Umbilical cord (tissue), 1 donor: ENCODE measurements at regions not wholly inside any gene's neighbourhood (a gene's known extent, or its start where the extent isn't known, plus 50 kb on each side); places are given as distances from the start of the nearest gene placed in this dataset.

ENCODE experiments used
- DNase-seq: peaks from one replicate; pipeline ENCODE4 v3.0.0-alpha.2; 2015; ENCODE audit warnings: low spot score

DNA sequence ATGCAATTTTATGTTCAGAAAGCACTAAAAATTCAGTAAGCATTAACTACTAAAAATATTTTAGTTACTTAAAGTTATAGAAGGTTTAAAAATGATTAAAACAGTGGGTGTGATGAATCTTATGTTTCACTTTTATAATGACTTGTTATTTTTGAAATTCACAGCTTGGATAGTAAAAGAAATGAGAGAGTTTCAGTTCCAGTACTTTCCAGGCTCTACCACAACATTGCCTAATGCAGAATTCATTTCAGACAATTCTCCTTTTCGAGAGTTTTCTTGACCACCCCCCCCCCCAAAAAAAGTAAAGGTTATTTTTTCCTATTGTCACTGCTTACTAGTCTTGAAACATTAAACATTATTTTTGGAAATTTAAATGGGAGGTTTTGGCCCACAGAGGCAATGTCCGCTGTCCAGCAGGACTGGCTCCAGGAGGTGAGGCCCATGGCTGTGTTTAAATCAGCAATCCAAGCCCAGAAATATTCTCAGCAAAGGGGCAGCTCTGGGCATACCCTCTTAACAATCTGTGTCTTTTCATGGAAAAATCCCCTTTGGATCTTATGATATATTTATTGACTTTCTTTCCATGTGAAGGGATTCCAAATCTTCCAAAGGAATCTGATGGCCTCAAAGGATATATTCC lies 519.9 kb downstream of the MAFB start:
- DNase-seq: no peak

DNA sequence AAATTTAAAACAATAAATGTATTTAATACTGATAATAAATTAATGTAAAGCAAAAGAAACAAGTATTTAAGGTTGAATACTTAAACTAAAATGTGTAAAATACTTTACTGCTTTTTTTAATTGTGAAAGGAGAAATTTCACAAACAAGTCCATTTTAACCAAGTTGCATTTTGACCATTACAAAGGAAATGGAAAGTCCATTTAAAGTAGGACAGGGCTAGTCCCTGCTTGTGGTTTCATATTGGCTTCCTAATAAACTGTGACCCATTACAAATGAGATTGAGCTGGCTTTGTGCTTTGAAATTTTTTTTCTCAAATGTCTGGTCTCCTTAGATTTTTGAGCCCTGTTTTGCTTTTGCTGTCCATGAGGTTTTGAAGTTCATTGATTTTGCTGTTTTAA lies 527.6 kb downstream of the MAFB start:
- no peak for DNase-seq

DNA sequence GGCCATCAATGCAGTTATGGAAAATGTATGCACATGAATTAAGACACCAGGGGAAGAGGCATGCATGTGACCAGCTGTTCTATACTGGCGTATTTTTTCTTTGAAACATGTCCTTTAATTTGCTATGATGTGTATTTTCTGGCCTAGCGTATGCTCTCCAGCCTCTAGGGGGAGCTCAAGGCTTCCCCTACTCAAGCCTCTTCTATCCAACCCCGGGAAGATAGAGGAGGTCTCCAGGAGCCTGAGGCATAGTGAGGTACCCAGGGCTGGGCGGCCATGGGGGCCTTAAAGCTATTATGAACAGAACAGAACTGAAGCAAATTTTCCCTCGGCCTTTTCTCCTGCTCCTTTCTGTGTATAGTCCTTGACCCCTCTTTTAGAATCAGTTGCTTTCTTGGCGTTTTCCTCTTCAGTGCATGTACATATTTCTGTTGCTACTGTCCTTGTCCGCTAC lies 528.9 kb downstream of the MAFB start:
- DNase-seq: peak; percentile 54

DNA sequence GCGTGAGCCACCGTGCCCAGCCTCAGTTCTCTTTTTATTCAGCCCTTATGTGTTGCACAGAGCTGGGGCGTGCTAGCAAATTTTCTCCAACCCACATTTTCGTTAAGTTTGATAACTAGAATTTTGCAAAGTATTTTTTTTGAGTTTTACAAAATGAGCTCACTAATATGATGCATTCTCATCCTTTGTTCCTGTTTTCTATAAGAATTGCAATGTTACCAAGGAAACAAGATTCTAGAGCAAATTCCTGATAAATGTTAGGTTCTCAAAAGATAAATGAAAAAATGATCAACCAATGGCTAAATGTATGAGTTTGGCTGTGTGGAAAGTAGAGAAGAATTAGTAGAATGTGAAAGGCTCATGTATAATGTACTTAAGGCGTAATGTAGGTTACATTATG lies 529.8 kb downstream of the MAFB start:
- no peak for DNase-seq

DNA sequence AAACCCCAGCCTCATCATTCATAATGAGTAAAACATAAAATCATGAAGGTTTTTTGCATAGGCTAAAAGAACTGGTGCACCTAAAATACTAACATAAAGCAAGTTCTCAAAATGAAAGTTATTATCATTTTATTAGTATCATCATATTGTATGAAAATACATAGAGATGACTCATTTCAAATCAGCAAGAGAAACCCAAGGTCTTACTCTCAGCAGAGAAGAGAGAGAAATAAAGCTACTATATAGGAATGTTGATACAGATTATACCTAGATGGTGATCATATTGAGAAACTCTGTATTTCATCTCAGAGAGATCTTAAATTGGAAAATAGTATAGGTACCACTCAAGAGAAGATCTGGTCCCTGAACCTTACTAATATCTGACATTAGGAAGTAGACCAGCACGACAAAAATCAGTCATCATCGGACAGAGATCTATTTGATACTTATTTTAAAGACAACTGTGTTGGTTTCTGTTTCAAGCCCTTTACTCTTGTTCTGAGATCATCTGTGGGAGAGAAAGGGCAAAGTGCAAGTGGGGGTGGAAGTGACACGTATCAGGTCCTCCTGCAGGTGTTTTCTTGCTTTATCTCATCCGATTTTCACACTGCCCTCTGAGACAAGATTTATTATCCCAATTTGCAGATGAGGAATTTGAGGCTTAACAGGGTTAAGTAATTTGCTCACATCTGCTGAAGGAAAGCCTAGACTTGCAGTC lies 532.3 kb downstream of the MAFB start:
- DNase-seq: no peak

DNA sequence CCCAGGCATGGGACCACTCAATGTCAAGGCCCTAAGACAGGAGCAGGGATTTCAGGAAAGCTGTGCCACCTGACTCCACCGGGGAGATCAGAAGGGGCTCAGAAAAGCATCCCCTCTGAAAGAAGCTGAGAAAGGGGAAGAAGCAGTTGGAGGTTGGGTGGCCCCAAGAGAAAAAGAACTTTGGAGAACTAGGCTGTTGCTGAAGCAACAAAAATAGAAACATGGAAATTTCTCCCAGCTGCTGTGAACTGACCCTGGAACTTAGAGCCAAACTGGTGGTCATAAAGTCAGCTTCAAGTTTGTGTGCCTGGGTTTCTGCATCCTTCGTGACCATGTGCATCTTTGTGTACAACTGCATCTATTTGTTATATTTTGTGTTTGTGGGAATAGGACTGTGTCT lies 534.5 kb downstream of the MAFB start:
- peak; percentile 1 for DNase-seq

DNA sequence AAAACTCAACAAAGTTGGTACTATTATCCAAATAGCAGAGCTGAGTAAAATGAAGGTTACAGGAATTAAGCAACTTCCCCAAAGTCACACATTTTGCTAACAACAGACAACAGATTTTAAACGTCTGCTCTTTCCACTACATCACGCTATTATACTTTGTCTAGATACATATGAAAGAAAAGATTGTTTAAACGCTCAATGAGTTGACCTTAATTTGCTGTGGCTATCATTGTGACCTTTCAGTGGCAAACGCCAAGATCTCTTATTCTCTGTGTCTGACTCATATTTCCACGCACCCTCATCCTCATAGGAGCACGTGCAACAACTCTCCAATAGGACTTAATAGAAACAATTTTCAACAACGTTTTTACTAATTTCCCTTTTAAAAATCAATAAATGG lies 540.1 kb downstream of the MAFB start:
- DNase-seq: no peak

DNA sequence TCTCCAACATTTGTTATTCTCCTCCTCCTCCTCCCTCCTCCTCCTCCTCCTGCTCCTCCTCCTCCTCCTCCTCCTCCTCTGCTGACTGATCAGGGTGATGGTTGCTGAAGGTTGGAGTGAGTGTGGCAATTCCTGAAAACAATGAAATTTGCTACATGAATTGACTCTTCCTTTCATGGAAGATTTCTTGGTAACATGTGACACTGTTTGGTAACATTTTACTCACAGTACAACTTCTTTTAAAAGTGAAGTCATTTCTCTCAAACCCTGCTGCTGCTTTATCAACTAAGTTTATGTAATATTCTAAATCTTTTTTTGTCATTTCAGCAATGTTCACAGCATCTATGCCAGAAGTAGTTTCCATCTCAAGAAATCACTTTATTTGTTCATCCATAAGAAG lies 543.0 kb downstream of the MAFB start:
- no peak for DNase-seq

DNA sequence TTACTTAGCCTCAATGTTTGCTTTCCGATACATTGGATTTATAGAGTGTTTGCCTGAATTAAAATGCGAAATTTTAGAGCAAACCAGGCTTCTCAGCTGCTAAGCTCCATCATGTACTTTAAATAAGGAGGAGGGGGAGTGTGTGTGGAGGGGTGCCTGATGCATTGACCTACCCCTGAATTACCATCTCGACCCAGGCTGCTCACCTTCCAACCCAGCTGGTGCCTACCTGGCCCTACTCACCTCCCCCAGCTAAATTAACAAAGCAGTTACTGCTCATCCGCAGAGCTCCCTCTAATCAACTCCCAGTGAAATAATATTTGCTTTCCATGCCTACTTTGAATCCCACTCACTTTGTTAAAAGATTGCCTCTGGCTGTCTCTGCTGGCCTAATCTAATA lies 544.5 kb downstream of the MAFB start:
- DNase-seq: no peak

DNA sequence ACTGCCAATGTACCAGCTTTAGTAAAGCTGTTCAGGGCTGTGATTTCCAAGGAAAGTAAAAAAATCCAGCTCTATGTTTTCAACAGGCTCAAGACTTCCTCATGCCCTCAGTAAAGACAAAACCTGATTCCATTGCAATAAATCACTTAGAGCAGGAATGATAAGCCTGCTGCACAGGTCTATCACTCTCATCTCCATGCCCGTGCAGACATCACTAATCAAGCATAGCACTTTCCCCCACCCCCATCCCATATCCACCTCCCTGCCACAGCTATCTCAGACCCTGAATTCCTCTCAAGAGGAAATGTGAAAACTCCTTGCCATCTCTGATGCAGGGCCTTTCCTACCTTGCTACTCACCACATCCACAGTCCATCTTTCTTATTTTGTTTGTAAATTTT lies 554.9 kb downstream of the MAFB start:
- no peak for DNase-seq

DNA sequence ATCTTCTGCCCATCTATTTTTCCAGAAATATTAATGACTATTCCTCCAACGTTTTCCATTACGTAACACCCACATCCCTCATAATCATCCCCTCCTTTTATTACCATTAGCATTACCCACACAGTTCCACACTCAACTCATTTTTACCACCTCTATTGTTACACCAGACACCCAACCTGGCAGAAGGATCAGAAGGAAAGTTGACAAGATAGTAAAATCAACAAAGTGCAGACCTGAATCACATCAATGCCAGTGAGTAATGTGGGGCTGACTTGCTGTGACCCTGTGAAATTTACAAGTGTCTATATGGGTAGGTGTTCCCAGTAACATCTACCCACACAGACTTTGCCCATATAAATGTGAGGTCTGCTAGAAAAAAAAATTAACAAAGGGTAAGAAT lies 568.2 kb downstream of the MAFB start:
- no peak for DNase-seq

DNA sequence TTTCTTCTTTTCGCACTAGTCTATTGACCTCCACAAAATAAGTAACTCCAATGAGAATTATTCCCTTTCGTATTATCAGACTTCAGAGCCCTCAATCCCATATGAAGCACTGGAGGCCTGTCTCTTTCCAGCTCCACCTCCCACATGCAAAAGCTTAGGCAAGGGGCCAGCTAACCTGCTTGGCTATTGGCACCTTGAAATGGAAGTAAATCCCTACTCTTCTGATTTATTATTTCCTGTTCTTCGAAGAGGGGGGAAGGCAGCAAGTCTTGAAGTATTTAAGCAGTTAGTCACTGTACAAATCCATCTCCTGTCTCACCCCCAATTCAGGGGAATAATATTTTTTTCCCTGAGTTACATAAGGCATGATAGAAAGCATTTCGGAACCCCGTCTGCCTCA lies 577.8 kb downstream of the MAFB start:
- no peak for DNase-seq

DNA sequence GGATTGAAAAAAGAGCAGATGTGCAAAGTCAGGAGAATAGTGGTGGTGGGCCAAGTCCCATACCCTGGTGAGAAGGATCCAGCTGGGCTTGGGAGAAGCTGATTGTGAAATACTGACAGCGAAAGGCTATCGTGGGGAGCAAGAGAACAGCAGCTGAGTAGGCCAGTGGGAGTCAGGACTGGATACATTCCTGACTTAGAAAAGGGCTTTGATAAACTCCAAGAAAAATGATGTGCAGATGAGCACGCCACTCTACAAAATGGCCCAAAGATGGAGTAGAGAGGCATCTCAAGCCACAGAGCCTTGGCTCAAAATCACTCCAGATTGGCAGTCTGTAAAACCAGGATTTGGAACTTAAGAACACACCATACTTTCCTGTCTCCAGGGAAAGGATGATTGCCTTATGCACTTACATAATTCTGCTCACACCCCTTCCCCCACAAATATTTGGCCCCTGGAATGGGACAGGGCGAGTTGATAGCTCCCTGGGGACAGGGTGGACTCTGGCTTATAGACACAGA lies 578.7 kb downstream of the MAFB start:
- peak; percentile 6 for DNase-seq

DNA sequence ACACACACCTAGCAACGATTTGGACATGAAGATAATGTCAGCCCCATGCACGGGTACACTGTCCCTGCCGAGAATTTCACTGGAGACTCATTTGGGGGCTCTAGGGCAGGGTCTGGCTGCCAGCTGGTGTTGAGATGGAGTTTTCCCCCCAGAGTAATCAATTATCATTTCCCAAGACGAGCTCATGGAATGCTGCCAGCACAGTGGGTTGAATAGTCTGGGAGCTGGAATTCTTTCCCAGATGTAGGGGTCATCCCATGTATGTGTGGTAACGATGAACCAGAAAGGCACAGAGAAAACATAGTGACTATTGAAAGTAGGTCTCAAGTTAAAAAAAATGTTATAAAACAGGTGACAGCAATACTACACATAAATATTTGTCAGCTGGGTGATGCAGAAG lies 579.9 kb downstream of the MAFB start:
- DNase-seq: no peak

DNA sequence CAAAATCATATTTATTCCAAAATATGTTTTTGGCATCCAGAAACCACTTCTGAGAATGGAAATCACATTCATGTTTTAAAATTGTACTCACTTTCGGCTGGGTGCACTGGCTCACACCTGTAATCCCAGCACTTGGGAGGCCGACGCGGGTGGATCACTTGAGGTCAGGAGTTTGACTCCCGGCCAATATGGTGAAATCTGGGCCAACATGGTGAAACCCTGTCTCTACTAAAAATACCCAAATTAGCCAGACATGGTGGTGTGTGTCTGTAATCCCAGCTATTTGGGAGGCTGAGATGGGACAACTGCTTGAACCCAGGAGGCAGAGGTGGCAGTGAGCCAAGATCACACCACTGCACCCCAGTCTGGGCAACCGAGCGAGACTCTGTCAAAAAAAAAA lies 580.7 kb downstream of the MAFB start:
- DNase-seq: no peak

DNA sequence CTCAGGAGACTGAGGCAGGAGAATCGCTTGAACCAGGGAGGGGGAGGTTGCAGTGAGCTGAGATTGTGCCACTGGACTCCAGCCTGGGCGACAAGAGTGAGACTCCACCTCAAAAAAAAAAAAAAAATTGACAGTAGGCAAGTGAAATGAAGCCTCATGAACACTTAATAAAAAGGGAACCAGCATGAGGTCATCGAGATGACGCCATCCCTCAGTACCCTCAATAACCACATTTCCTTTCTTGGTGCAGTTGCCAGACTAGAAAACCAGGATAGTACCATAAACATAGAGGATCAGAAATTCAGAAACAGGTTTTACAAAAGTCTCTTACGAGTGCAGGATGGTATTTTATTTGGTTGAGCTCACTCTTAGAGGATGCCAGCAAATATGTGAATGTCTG lies 584.1 kb downstream of the MAFB start:
- DNase-seq: no peak

DNA sequence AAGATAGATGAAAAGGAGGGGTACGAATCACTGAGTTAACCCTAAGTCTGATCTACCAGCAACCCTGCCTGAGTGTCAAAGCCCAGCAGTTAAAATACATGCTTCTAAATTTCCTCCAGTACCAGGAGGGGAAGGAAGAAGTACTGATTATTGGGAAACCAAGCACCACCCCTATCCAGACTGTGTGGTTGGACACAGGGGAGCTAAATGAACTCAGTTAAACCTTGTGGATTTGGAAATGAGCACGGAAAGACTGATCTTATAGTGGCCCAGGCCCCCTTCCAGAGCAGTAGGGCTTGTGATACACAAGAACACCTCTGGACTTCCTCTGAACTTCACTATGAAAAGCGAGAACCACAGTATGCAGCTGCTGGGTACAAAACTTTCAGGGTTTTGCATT lies 585.6 kb downstream of the MAFB start:
- no peak for DNase-seq

DNA sequence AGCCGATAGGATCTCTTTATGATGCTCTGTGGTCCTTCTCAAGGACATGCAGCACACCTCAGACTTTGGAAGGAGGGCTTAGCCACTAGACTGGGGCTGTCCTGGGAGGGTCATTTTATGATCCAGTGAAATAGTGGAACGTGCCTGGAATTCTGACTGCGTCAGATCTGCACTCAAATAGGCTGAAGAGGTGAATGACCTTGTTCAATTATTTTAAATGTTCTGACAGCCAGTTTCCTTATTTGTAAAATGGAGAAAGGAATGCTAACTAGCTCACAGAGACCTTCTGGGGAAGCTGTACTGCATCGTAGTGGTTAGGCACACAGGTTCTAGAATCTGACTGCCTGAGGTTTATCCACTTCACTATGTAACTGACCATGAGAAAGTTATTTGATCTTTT lies 587.5 kb downstream of the MAFB start:
- no peak for DNase-seq

DNA sequence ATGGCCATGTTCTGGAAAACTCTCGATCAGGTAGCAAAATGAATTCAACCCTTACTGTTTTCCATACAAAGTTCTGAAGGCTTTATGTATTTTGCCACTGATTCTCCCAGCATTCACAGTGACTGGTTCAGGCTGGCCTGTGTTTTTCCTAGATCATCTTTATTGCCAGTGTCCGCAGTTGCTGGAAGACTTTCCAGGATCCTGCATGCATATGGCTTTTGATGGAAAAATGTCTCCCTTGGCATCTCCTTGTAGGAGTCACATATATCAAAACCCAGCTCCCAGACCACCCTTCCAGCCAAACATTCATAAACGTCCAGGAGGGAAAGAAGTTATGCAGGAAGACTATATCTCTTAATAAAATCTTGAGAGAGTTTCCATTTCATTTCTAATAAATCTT lies 588.8 kb downstream of the MAFB start:
- no peak for DNase-seq

DNA sequence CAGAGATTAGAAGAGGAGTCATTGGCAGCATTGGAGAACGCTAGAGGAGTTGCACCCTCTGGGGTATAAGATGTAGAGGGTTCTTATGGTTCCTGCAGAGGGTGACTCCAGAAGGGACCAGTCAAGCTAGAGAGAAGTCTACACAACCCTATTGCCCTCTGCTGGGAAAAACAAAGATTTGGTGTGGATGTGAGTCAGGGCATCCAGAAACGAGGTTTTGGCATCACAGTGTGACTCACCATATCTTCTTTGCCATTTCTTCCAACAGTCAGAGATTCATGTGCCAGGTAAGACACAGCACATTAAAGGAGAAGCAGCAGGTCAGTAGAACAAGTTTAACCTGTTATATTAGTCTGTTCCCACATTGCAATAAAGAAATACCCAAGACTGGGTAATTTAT lies 598.8 kb downstream of the MAFB start:
- DNase-seq: no peak

DNA sequence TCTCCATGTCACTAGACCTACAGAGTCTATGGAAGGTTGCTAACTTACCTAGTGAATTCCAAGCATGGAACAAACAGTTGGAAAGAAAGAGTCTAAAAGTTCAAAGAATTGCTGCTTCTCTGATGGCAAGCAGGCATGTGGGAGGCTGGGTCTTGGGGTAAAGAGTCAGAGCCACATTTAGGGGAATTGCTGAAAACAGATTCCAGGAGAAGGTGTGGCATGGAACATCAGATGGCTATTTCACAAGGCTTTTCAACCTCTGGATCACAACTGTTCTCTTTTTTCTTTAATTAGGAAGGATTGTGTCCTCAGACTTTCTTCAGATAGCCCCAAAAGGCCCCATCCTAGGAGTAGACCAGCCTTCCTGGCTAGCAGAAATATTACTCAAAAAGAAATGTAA lies 601.5 kb downstream of the MAFB start:
- no peak for DNase-seq

DNA sequence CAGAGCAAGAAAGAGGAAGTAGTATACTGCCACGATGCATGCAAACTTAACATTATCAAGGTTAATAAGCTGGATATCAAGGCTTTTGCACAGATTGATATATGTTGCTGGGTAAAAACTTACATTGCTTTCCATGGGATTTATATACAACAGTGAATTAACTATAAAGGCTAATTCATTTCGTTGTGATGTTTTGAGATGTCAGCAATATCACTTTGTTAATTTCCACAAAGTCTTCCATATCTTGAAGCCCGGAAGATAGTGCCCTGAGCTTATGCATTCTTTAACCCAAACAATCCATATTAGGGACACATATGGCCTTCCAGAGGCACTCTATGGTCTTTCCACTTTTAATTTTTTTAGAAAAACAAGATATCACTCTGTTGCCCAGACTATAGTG lies 603.5 kb downstream of the MAFB start:
- no peak for DNase-seq

DNA sequence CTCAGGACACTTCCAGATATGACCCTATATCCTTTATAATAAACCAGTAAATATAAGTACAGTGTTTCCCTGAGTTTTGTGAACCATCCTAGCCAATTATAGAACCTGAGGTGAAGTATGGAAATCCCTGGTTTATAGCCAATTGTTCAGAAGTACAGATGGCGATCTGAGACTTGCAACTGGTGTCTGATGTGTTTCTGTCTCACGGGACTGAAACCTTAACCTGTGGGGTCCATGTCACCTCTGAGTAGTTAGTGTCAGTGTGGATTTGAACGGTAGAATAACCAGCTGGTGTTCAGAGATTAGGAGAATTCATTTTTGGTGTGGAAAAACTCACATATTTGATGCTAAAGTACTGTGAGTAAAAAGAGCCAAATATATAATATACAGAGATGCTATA lies 606.6 kb downstream of the MAFB start:
- DNase-seq: no peak

DNA sequence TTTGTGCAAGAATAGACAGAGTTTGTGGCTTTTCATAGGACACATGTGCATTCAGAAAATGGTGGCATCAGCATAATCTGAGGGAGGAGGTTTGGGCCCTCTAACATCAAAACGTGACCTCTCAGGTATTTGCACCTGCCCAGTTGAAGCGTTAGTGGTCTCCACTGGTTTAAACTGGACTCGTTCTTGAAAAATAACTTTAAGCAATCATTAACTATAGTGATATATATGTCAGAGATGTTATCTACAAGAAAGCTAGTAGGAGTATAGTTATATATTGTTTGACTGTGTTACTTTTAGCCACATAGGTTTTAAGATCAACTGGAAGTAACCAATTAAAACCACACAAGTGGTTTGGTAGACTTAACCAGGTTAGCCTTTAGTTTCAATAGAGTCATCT lies 607.4 kb downstream of the MAFB start:
- DNase-seq: no peak
